ENCODE measurements at regions not wholly inside any gene's neighbourhood (a gene's known extent, or its start where the extent isn't known, plus 50 kb on each side); places are given as distances from the start of the nearest gene placed in this dataset.

- no peak for TF ChIP-seq POLR2AphosphoS5 (IDR thresholded peaks at IDR 0.05; ENCODE audit: borderline replicate concordance, low read depth, low read length)
- TF ChIP-seq EZH2 (IDR thresholded peaks at IDR 0.05) = no peak
- TF ChIP-seq FOXP2 (optimal IDR thresholded peaks at IDR 0.05; ENCODE audit: control extremely low read depth, extremely low read length, insufficient read depth) = no peak
Observed at GRCh38 chr6:4447639-4448330, 312.4 kb upstream of the ECI2 start.

Measured in SK-N-MC (cell line).